Naive thymus-derived CD4-positive, alpha-beta T cell (primary cell): ENCODE measurements at regions not wholly inside any gene's neighbourhood (a gene's known extent, or its start where the extent isn't known, plus 50 kb on each side); places are given as distances from the start of the nearest gene placed in this dataset.

Experiments used
- ATAC-seq: fragments of 150-1000 bp; cut with Tn5 transposase; 2 replicates; pipeline ENCODE4 v1.10.0; 2021; ENCODE audit warnings: mild to moderate bottlenecking, moderate library complexity
- CTCF ChIA-PET: fragments of 350-600 bp; sonication (Branson Sonifier 250); formaldehyde crosslinking; loops from one replicate; lab custom pipeline; 2021; ENCODE audit warnings: antibody characterized with exemption; lab: Charles Lee
- POLR2A ChIA-PET: fragments of 350-600 bp; sonication (Branson Sonifier 250); formaldehyde crosslinking; loops from one replicate; lab custom pipeline; 2021; ENCODE audit warnings: antibody characterized with exemption, inconsistent platforms; lab: Charles Lee
- DNase-seq, 9 donors: peaks; one replicate each; pipeline versions ENCODE4 v3.0.0 to v3.0.0-alpha.2; 2020 to 2022; ENCODE audit warnings: mixed read lengths in 1 of 9
- H3K27ac ChIP-seq: one replicate; pipeline ENCODE4 v1.7.0; 2013; ENCODE audit warnings: mild to moderate bottlenecking, low read depth, low read length, moderate library complexity
- H3K27me3 ChIP-seq, 2 donors: one replicate each; pipeline ENCODE4 v1.7.0; 2013; ENCODE audit warnings: low read length in 2 of 2, mild to moderate bottlenecking in 2 of 2, moderate library complexity in 2 of 2; ENCODE audit not compliant: control insufficient read depth in 2 of 2, insufficient read depth in 2 of 2
- H3K36me3 ChIP-seq, 3 experiments: 1 replicate in 2 of 3; 2 replicates in 1 of 3; pipeline ENCODE4 v1.7.0; 2013; ENCODE audit warnings: low read length in 3 of 3, mild to moderate bottlenecking in 3 of 3, moderate library complexity in 1 of 3; ENCODE audit not compliant: insufficient read depth in 3 of 3, control insufficient read depth in 2 of 3
- H3K4me1 ChIP-seq, 2 donors: one replicate each; pipeline ENCODE4 v1.7.0; 2013; ENCODE audit warnings: low read length in 2 of 2, mild to moderate bottlenecking in 2 of 2, moderate library complexity in 1 of 2; ENCODE audit not compliant: control insufficient read depth in 2 of 2, insufficient read depth in 2 of 2
- H3K4me3 ChIP-seq: 2 replicates; pipeline ENCODE4 v1.7.0; 2013; ENCODE audit warnings: mild to moderate bottlenecking, low read length
- H3K9me3 ChIP-seq, 3 experiments: 1 replicate in 2 of 3; 2 replicates in 1 of 3; pipeline ENCODE4 v1.7.0; 2013; ENCODE audit warnings: low read length in 3 of 3; ENCODE audit not compliant: control insufficient read depth in 2 of 3
- H3K27ac Mint-ChIP-seq, 9 donors: one replicate each; pipeline ENCODE4 v1.8.0; 2020 to 2022; ENCODE audit warnings: mixed read lengths in 9 of 9, mild to moderate bottlenecking in 8 of 9, moderate library complexity in 5 of 9, inconsistent platforms in 2 of 9
- H3K27me3 Mint-ChIP-seq, 5 donors: one replicate each; pipeline ENCODE4 v1.8.0; 2021 to 2022; ENCODE audit warnings: mixed read lengths in 5 of 5, mild to moderate bottlenecking in 1 of 5
- H3K36me3 Mint-ChIP-seq, 5 donors: one replicate each; pipeline ENCODE4 v1.8.0; 2020 to 2022; ENCODE audit warnings: mixed read lengths in 5 of 5, mild to moderate bottlenecking in 3 of 5, inconsistent platforms in 1 of 5
- H3K4me1 Mint-ChIP-seq, 7 donors: one replicate each; pipeline ENCODE4 v1.8.0; 2020 to 2022; ENCODE audit warnings: mixed read lengths in 7 of 7, mild to moderate bottlenecking in 3 of 7, inconsistent platforms in 1 of 7
- H3K4me3 Mint-ChIP-seq, 10 donors: one replicate each; pipeline ENCODE4 v1.8.0; 2020 to 2022; ENCODE audit warnings: mild to moderate bottlenecking in 10 of 10, mixed read lengths in 10 of 10, moderate library complexity in 6 of 10, inconsistent platforms in 2 of 10
- H3K9me3 Mint-ChIP-seq, 11 donors: one replicate each; pipeline ENCODE4 v1.8.0; 2020 to 2022; ENCODE audit warnings: mixed read lengths in 11 of 11, mild to moderate bottlenecking in 4 of 11, inconsistent platforms in 1 of 11, moderate library complexity in 1 of 11
- intact Hi-C, 2 donors: fragments of 100-400 bp; cut with micrococcal nuclease; formaldehyde crosslinking; loops; one replicate each; pipeline ENCODE4 v1.15.1; 2023

GRCh38 chr10:43980313-43980712, 331.6 kb upstream of the ZNF32 start:
- ATAC-seq, result no peak
- CTCF ChIA-PET, result no interaction called here
- H3K36me3 Mint-ChIP-seq, result no peaks in the 10 kb centered on the region

GRCh38 chr10:43979551-43979950, 330.9 kb upstream of the ZNF32 start:
- ChIA-PET POLR2A (no interaction called here), CTCF (no interaction called here)
- intact Hi-C loops, result no loop called here
- H3K4me3 Mint-ChIP-seq, result no peak overlapping the region
- H3K9me3 Mint-ChIP-seq, result peaks cover 0 to 5% (median 0%) of the 10 kb centered on the region in 11 donors
- Histone ChIP-seq H3K27ac (no peak overlapping the region), H3K36me3 (no peaks in the 10 kb centered on the region), H3K4me1 (no peaks in the 10 kb centered on the region), H3K9me3 (no peaks in the 10 kb centered on the region), H3K27me3 (no peaks in the 10 kb centered on the region), H3K4me3 (no peak overlapping the region)
- no peak overlapping the region for H3K27ac Mint-ChIP-seq
- peaks cover 4 to 22% (median 6%) of the 10 kb centered on the region in 7 donors for H3K4me1 Mint-ChIP-seq
- DNase-seq, result no peak
- H3K27me3 Mint-ChIP-seq, result peaks cover 0 to 2% (median 0%) of the 10 kb centered on the region in 5 donors
- H3K36me3 Mint-ChIP-seq, result no peaks in the 10 kb centered on the region
- no peak for ATAC-seq

More at GRCh38 chr10:43980313-43980712, 331.6 kb upstream of the ZNF32 start:
- Histone ChIP-seq H3K27me3 (no peaks in the 10 kb centered on the region), H3K4me3 (no peak overlapping the region), H3K27ac (no peak overlapping the region), H3K36me3 (no peaks in the 10 kb centered on the region), H3K9me3 (no peaks in the 10 kb centered on the region), H3K4me1 (no peaks in the 10 kb centered on the region)
- peak overlapping the region in 1 of 9 donors; percentile 6 for H3K27ac Mint-ChIP-seq
- intact Hi-C loops, result no loop called here
- peaks cover 4 to 22% (median 6%) of the 10 kb centered on the region in 7 donors for H3K4me1 Mint-ChIP-seq
- H3K27me3 Mint-ChIP-seq, result peaks cover 0 to 2% (median 0%) of the 10 kb centered on the region in 5 donors
- POLR2A ChIA-PET, result no interaction called here
- H3K4me3 Mint-ChIP-seq, result peak overlapping the region in 3 of 10 donors; percentile 30 to 44 (median 36)
- H3K9me3 Mint-ChIP-seq, result peaks cover 0 to 4% (median 0%) of the 10 kb centered on the region in 11 donors
- no peak for DNase-seq

GRCh38 chr10:43978936-43979335, 330.3 kb upstream of the ZNF32 start:
- Mint-ChIP-seq H3K27me3 (peaks cover 0 to 2% (median 0%) of the 10 kb centered on the region in 5 donors), H3K27ac (no peak overlapping the region), H3K9me3 (peaks cover 0 to 5% (median 0%) of the 10 kb centered on the region in 11 donors), H3K4me3 (no peak overlapping the region), H3K4me1 (peaks cover 2 to 22% (median 6%) of the 10 kb centered on the region in 7 donors), H3K36me3 (no peaks in the 10 kb centered on the region)
- POLR2A ChIA-PET, result no interaction called here
- no peak overlapping the region for H3K27ac ChIP-seq
- ATAC-seq (no peak), DNase-seq (no peak)
- intact Hi-C loops, result no loop called here
- CTCF ChIA-PET, result no interaction called here
- no peak overlapping the region for H3K4me3 ChIP-seq
- H3K4me1 ChIP-seq, result no peaks in the 10 kb centered on the region
- no peaks in the 10 kb centered on the region for H3K36me3 ChIP-seq
- no peaks in the 10 kb centered on the region for H3K9me3 ChIP-seq
- H3K27me3 ChIP-seq, result no peaks in the 10 kb centered on the region

- POLR2A ChIA-PET, result no interaction called here
- Histone ChIP-seq H3K4me3 (no peak overlapping the region), H3K27me3 (no peaks in the 10 kb centered on the region), H3K4me1 (no peaks in the 10 kb centered on the region), H3K9me3 (no peaks in the 10 kb centered on the region), H3K27ac (no peak overlapping the region), H3K36me3 (no peaks in the 10 kb centered on the region)
- Mint-ChIP-seq H3K9me3 (peaks cover 0 to 5% (median 0%) of the 10 kb centered on the region in 11 donors), H3K36me3 (no peaks in the 10 kb centered on the region), H3K4me3 (no peak overlapping the region), H3K4me1 (peaks cover 2 to 22% (median 6%) of the 10 kb centered on the region in 7 donors), H3K27me3 (peaks cover 0 to 2% (median 0%) of the 10 kb centered on the region in 5 donors), H3K27ac (no peak overlapping the region)
- DNase-seq, result no peak
- no peak for ATAC-seq
- CTCF ChIA-PET, result no interaction called here
- intact Hi-C loops, result no loop called here
These were observed 329.4 kb upstream of the ZNF32 start for GRCh38 chr10:43978091-43978490.

GRCh38 chr10:43976292-43976691, 327.6 kb upstream of the ZNF32 start:
- H3K4me1 Mint-ChIP-seq, result peaks cover 2 to 17% (median 6%) of the 10 kb centered on the region in 7 donors
- ATAC-seq (no peak), DNase-seq (no peak)
- H3K27me3 ChIP-seq, result no peaks in the 10 kb centered on the region
- H3K36me3 ChIP-seq, result no peaks in the 10 kb centered on the region
- peaks cover 0 to 2% (median 0%) of the 10 kb centered on the region in 5 donors for H3K27me3 Mint-ChIP-seq
- H3K4me3 ChIP-seq, result no peak overlapping the region
- H3K9me3 Mint-ChIP-seq, result peaks cover 0 to 5% (median 0%) of the 10 kb centered on the region in 11 donors
- POLR2A ChIA-PET, result no interaction called here
- intact Hi-C loops, result no loop called here
- H3K4me1 ChIP-seq, result no peaks in the 10 kb centered on the region
- no peak overlapping the region for H3K27ac ChIP-seq
- no peak overlapping the region for H3K27ac Mint-ChIP-seq
- CTCF ChIA-PET, result no interaction called here
- no peaks in the 10 kb centered on the region for H3K9me3 ChIP-seq
- H3K4me3 Mint-ChIP-seq, result no peak overlapping the region
- H3K36me3 Mint-ChIP-seq, result no peaks in the 10 kb centered on the region

- H3K27me3 ChIP-seq, result no peaks in the 10 kb centered on the region
- no peak overlapping the region for H3K4me3 Mint-ChIP-seq
- DNase-seq (no peak), ATAC-seq (no peak)
- no peaks in the 10 kb centered on the region for H3K9me3 ChIP-seq
- intact Hi-C loops, result no loop called here
- no peak overlapping the region for H3K27ac Mint-ChIP-seq
- ChIA-PET CTCF (no interaction called here), POLR2A (no interaction called here)
- no peaks in the 10 kb centered on the region for H3K4me1 ChIP-seq
- peaks cover 0 to 5% (median 0%) of the 10 kb centered on the region in 11 donors for H3K9me3 Mint-ChIP-seq
- no peaks in the 10 kb centered on the region for H3K36me3 Mint-ChIP-seq
- peaks cover 0 to 6% (median 0%) of the 10 kb centered on the region in 7 donors for H3K4me1 Mint-ChIP-seq
- no peak overlapping the region for H3K4me3 ChIP-seq
- no peak overlapping the region for H3K27ac ChIP-seq
- H3K36me3 ChIP-seq, result no peaks in the 10 kb centered on the region
- peaks cover 0 to 3% (median 0%) of the 10 kb centered on the region in 5 donors for H3K27me3 Mint-ChIP-seq
These were observed 325.1 kb upstream of the ZNF32 start for GRCh38 chr10:43973801-43974200.

- Histone ChIP-seq H3K36me3 (no peaks in the 10 kb centered on the region), H3K27me3 (no peaks in the 10 kb centered on the region), H3K27ac (no peak overlapping the region), H3K4me3 (no peak overlapping the region), H3K4me1 (no peaks in the 10 kb centered on the region), H3K9me3 (no peaks in the 10 kb centered on the region)
- ChIA-PET CTCF (no interaction called here), POLR2A (no interaction called here)
- peaks cover 0 to 5% (median 0%) of the 10 kb centered on the region in 11 donors for H3K9me3 Mint-ChIP-seq
- peaks cover 0 to 3% (median 0%) of the 10 kb centered on the region in 5 donors for H3K27me3 Mint-ChIP-seq
- no peak for DNase-seq
- H3K4me3 Mint-ChIP-seq, result no peak overlapping the region
- H3K4me1 Mint-ChIP-seq, result peaks cover 0 to 6% (median 0%) of the 10 kb centered on the region in 7 donors
- no peak for ATAC-seq
- no peaks in the 10 kb centered on the region for H3K36me3 Mint-ChIP-seq
- intact Hi-C loops, result no loop called here
- no peak overlapping the region for H3K27ac Mint-ChIP-seq
These were observed 324.4 kb upstream of the ZNF32 start for GRCh38 chr10:43972976-43973647.
